SJCRH30 (cell line): ENCODE measurements at regions not wholly inside any gene's neighbourhood (a gene's known extent, or its start where the extent isn't known, plus 50 kb on each side); places are given as distances from the start of the nearest gene placed in this dataset.
"Not testable (repeated sequence)": the region's sequence is repeated elsewhere in the genome, so short reads cannot be mapped to it uniquely, and the experiment has no call there.

Source experiments
- DNase-seq, 2 experiments: peaks; one replicate each; pipeline ENCODE4 v3.0.0-alpha.2; 2015 to 2020
- H3K27ac ChIP-seq: fragments of 250-450 bp; sonication (Bioruptor Pico); 2 replicates; pipeline ENCODE4 v1.5.1; 2020; ENCODE audit warnings: mild to moderate bottlenecking, moderate library complexity
- H3K27me3 ChIP-seq: fragments of 250-450 bp; sonication (Bioruptor Pico); 2 replicates; pipeline ENCODE4 v1.5.1; 2020; ENCODE audit warnings: mild to moderate bottlenecking, moderate library complexity
- H3K36me3 ChIP-seq: fragments of 250-450 bp; sonication (Bioruptor Pico); 2 replicates; pipeline ENCODE4 v1.5.1; 2020; ENCODE audit warnings: mild to moderate bottlenecking, moderate library complexity
- H3K4me1 ChIP-seq: fragments of 250-450 bp; sonication (Bioruptor Pico); 2 replicates; pipeline ENCODE4 v1.5.1; 2020; ENCODE audit warnings: mild to moderate bottlenecking, moderate library complexity
- H3K4me3 ChIP-seq: fragments of 250-450 bp; sonication (Bioruptor Pico); 2 replicates; pipeline ENCODE4 v1.5.1; 2020; ENCODE audit warnings: mild to moderate bottlenecking, moderate library complexity
- H3K9me3 ChIP-seq: fragments of 250-450 bp; sonication (Bioruptor Pico); replicated peaks from 2 replicates; pipeline ENCODE4 v1.5.1; 2020; ENCODE audit warnings: mild to moderate bottlenecking, moderate library complexity

DNA sequence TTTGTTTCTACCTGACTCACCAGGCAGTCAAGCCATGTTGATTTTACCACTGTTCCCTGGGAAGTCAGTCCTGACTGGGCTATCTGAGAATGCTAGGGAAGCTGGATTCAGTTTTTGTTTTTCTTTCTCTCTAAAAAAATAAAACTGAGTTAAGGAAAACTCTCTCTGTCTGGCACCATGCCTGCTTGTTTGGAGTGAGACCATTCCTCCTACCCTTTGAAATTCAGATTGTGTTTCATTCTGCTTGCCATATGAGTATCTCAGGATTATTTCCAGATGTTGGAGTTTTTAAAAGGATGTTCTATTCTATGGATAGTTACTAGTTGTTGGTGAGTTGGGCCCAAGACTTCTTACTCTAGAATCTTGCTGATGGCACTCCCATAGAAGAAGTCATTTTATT is 1917.0 kb downstream of the LRRC4C start:
- Histone ChIP-seq H3K27ac (no peak overlapping the region), H3K4me3 (no peak overlapping the region), H3K36me3 (no peaks in the 10 kb centered on the region), H3K27me3 (no peaks in the 10 kb centered on the region), H3K9me3 (no peaks in the 10 kb centered on the region), H3K4me1 (no peaks in the 10 kb centered on the region)
- no peak for DNase-seq

DNA sequence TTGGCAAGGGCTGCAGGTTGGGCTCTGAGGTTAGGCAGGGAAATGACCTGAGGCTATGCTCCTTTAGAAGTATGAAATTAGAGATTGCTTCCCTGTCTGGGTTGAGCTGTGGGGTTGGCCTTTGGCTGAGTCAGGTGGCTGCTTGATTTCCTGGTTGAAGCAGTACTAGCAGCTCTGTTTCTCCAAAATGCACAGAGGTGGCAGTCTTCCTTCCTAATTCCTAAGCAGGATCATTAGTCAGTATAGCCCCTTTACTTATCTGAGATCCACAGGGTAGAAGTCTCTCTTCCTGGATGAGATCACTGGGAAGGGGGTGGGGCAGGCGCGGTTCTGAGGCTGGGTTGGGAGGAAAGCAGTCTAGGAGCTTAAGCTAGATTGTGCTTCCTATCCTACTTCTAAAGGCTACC is 1917.5 kb downstream of the LRRC4C start:
- no peak overlapping the region for H3K27ac ChIP-seq
- no peaks in the 10 kb centered on the region for H3K4me1 ChIP-seq
- no peaks in the 10 kb centered on the region for H3K27me3 ChIP-seq
- no peaks in the 10 kb centered on the region for H3K36me3 ChIP-seq
- no peaks in the 10 kb centered on the region for H3K9me3 ChIP-seq
- DNase-seq: no peak
- no peak overlapping the region for H3K4me3 ChIP-seq

DNA sequence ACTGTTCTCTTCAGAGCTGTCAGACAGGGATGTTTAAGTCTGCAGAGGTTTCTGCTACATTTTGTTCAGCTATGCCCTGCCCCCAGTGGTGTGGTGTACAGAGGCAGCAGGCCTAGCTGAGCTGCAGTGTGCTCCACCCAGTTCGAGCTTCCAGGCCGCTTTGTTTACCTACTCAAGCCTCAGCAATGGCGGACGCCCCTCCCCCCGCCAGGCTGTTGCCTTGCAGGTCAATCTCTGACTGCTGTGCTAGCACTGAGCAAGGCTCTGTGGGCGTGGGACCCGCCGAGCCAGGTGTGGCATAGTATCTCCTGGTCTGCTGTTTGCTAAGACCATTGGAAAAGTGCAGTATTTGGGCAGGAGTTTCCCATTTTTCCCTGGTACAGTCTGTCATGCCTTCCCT is 1923.1 kb downstream of the LRRC4C start:
- H3K4me1 ChIP-seq, H3K4me3 ChIP-seq, H3K9me3 ChIP-seq, DNase-seq, H3K36me3 ChIP-seq, H3K27ac ChIP-seq, H3K27me3 ChIP-seq: not testable (repeated sequence)
